ENCODE measurements at regions not wholly inside any gene's neighbourhood (a gene's known extent, or its start where the extent isn't known, plus 50 kb on each side); places are given as distances from the start of the nearest gene placed in this dataset.

GRCh38 chr7:46198701-46199100 lies 277.6 kb upstream of the IGFBP3 start (continued):
- TF ChIP-seq ZNF462 (CRISPR knock-in tag; IDR thresholded peaks at IDR 0.05) (no peak), ETS1 (IDR thresholded peaks at IDR 0.05) (no peak), CREB1 (CRISPR knock-in tag; IDR thresholded peaks at IDR 0.05; ENCODE audit: low read depth) (no peak), NANOG (IDR thresholded peaks at IDR 0.05; ENCODE audit: borderline replicate concordance) (no peak), STAT1 (IDR thresholded peaks at IDR 0.05; ENCODE audit: unreplicated experiment) (no peak), JUNB (IDR thresholded peaks at IDR 0.05; ENCODE audit: unreplicated experiment) (no peak)

- peaks cover 2% of the 10 kb centered on the region for H3K27me3 Mint-ChIP-seq (ENCODE audit: insufficient read depth, low read depth, poor library complexity)
- Histone ChIP-seq H3K79me2 (replicated peaks; ENCODE audit: insufficient read depth) (no peaks in the 10 kb centered on the region), H3K4me2 (no peak overlapping the region), H3K27me3 (ENCODE audit: insufficient read depth) (no peaks in the 10 kb centered on the region), H3K4me1 (ENCODE audit: insufficient read depth) (peaks cover 5% of the 10 kb centered on the region; the same call in 1 of the 2 replicates), H2AFZ (peak overlapping the region; percentile 87), H3K27ac (ENCODE audit: low read depth) (no peak overlapping the region), H4K20me1 (replicated peaks; ENCODE audit: insufficient read depth) (no peaks in the 10 kb centered on the region), H3F3A (replicated peaks; ENCODE audit: low read depth) (no peaks in the 10 kb centered on the region), H3K9me2 (ENCODE audit: insufficient read depth) (peaks cover 7% of the 10 kb centered on the region), H3K36me3 (ENCODE audit: insufficient read depth) (no peaks in the 10 kb centered on the region), H3K4me3 (no peak overlapping the region)
- ATAC-seq (no peak), DNase-seq (ENCODE audit: low spot score) (no peak)
- no peak overlapping the region for H3K27ac Mint-ChIP-seq
- no peak overlapping the region for H3K4me3 Mint-ChIP-seq
- H3K4me1 Mint-ChIP-seq = peaks cover 7% of the 10 kb centered on the region; the same call in 1 of the 3 replicates
- peaks cover 2% of the 10 kb centered on the region; the same call in 2 of the 3 replicates for H3K9me3 Mint-ChIP-seq
- no peaks in the 10 kb centered on the region for H3K36me3 Mint-ChIP-seq (ENCODE audit: low read depth)
- TF ChIP-seq EZH2phosphoT487 (IDR thresholded peaks at IDR 0.05; ENCODE audit: unreplicated experiment) = no peak
- no peak for TF ChIP-seq STAT1 (IDR thresholded peaks at IDR 0.05; ENCODE audit: unreplicated experiment)
- no peak for TF ChIP-seq ZNF114 (CRISPR knock-in tag; IDR thresholded peaks at IDR 0.05)
- TF ChIP-seq ZNF462 (CRISPR knock-in tag; IDR thresholded peaks at IDR 0.05) = no peak
These were observed 276.9 kb upstream of the IGFBP3 start for GRCh38 chr7:46197785-46198540.
